HepG2 (cell line): ENCODE measurements at regions not wholly inside any gene's neighbourhood (a gene's known extent, or its start where the extent isn't known, plus 50 kb on each side); places are given as distances from the start of the nearest gene placed in this dataset.

Experiments
- ATAC-seq: fragments of 200-7000 bp; cut with Tn5 transposase; 3 replicates; pipeline ENCODE4 v1.9.1; 2020; ENCODE audit warnings: mild to moderate bottlenecking, moderate library complexity
- BruUV-seq: library from RNA; stranded (reverse); fragments of 400-500 nt; replicated peaks from 2 replicates; lab custom pipeline; 2021; lab: Mats Ljungman, UMichigan
- CTCF ChIA-PET: fragments of 300-600 bp; formaldehyde crosslinking; extraction: SDS; loops from one replicate; lab custom pipeline; 2021; ENCODE audit warnings: low total read pairs, inconsistent platforms, low intra/inter-chr PET ratio; lab: Yijun Ruan, JAX
- POLR2A ChIA-PET: fragments of 350-600 bp; sonication (Branson Sonifier 250); formaldehyde crosslinking; loops from one replicate; lab custom pipeline; 2020; ENCODE audit warnings: antibody characterized with exemption, inconsistent platforms; lab: Yijun Ruan, JAX
- DNase-seq: peaks from one replicate; pipeline ENCODE4 v3.0.0-alpha.2; 2015; ENCODE audit warnings: low spot score
- FAIRE-seq: peaks from 3 replicates; lab custom pipeline; 2011; peaks lifted over from hg19 to GRCh38; lab: Jason Lieb, UNC
- H2AFZ ChIP-seq: one replicate; pipeline ENCODE4 v1.6.1; 2011; ENCODE audit warnings: low read length, inconsistent platforms
- H3K27ac ChIP-seq: fragments of 300-600 bp; 3 replicates; pipeline ENCODE4 v1.8.0; 2011; ENCODE audit warnings: mixed run types, mild to moderate bottlenecking, mixed read lengths, low read length, inconsistent platforms; ENCODE audit not compliant: insufficient read depth; ENCODE audit errors: extremely low read length
- H3K27me3 ChIP-seq, 2 experiments: fragments of 200-600 bp in 1 of 2; 2 replicates in 1 of 2; 3 replicates in 1 of 2; pipeline versions ENCODE4 v1.6.0 to v1.8.0; 2011; ENCODE audit warnings: low read length in 2 of 2, mild to moderate bottlenecking in 2 of 2, moderate library complexity in 2 of 2, inconsistent platforms in 1 of 2; ENCODE audit not compliant: insufficient read depth in 2 of 2, control insufficient read depth in 1 of 2
- H3K36me3 ChIP-seq, 2 experiments: fragments of 200-600 bp in 1 of 2; replicated peaks in 1 of 2; 2 replicates in 1 of 2; 3 replicates in 1 of 2; pipeline versions ENCODE4 v1.5.1 to v1.8.0; 2011; ENCODE audit warnings: low read length in 2 of 2, inconsistent platforms in 1 of 2; ENCODE audit not compliant: insufficient read depth in 2 of 2, control insufficient read depth in 1 of 2
- H3K4me1 ChIP-seq: 2 replicates; pipeline ENCODE4 v1.5.1; 2012; ENCODE audit warnings: low read length, inconsistent platforms; ENCODE audit not compliant: insufficient read depth
- H3K4me2 ChIP-seq: 2 replicates; pipeline ENCODE4 v1.6.0; 2011; ENCODE audit warnings: low read depth, low read length, inconsistent platforms
- H3K4me3 ChIP-seq, 3 experiments: fragments of 200-600 bp in 1 of 3; sonication (generic), shearing (Covaris generic) in 1 of 3; replicated peaks in 1 of 3; 2 replicates each; pipeline ENCODE4 v1.5.1; 2011 to 2016; ENCODE audit warnings: low read length in 3 of 3, inconsistent platforms in 2 of 3, low read depth in 2 of 3, mild to moderate bottlenecking in 2 of 3, control low read depth in 1 of 3, mixed read lengths in 1 of 3; ENCODE audit not compliant: insufficient read depth in 1 of 3
- H3K79me2 ChIP-seq: one replicate; pipeline ENCODE4 v1.6.1; 2011; ENCODE audit warnings: low read length, inconsistent platforms; ENCODE audit not compliant: insufficient read depth
- H3K9ac ChIP-seq: 2 replicates; pipeline ENCODE4 v1.6.0; 2011; ENCODE audit warnings: mild to moderate bottlenecking, low read depth, low read length, inconsistent platforms; ENCODE audit not compliant: insufficient read depth
- H3K9me3 ChIP-seq: 2 replicates; pipeline ENCODE4 v1.5.1; 2012; ENCODE audit warnings: mild to moderate bottlenecking, low read length
- H4K20me1 ChIP-seq: 2 replicates; pipeline ENCODE4 v1.6.0; 2011; ENCODE audit warnings: inconsistent platforms, mild to moderate bottlenecking, low read length, moderate library complexity; ENCODE audit not compliant: insufficient read depth
- EED ChIP-seq: sonication (generic); formaldehyde crosslinking; IDR thresholded peaks from 2 replicates; pipeline ENCODE4 v1.5.0; 2020; ENCODE audit warnings: mild to moderate bottlenecking, missing genetic modification reagents
- ELF3 ChIP-seq: IDR thresholded peaks from 2 replicates; pipeline ENCODE4 v1.6.1; 2016; ENCODE audit warnings: missing genetic modification reagents, missing compliant biosample characterization
- MTA1 ChIP-seq: sonication (generic); formaldehyde crosslinking; IDR thresholded peaks from 2 replicates; pipeline ENCODE4 v1.4.0; 2020; ENCODE audit warnings: missing genetic modification reagents, mild to moderate bottlenecking, borderline replicate concordance
- NFYB ChIP-seq: sonication (generic); formaldehyde crosslinking; IDR thresholded peaks from 2 replicates; pipeline ENCODE4 v1.4.0; 2020; ENCODE audit warnings: missing genetic modification reagents
- PRMT3 ChIP-seq: sonication (generic); formaldehyde crosslinking; IDR thresholded peaks from 2 replicates; pipeline ENCODE4 v1.8.1; 2022; ENCODE audit warnings: low read depth, mild to moderate bottlenecking, moderate library complexity, missing genetic modification reagents, borderline replicate concordance
- REPIN1 ChIP-seq: sonication (generic); formaldehyde crosslinking; IDR thresholded peaks from 2 replicates; pipeline ENCODE4 v1.8.0; 2022; ENCODE audit warnings: missing genetic modification reagents, low read depth, mild to moderate bottlenecking, borderline replicate concordance
- RFXAP ChIP-seq: sonication (generic); formaldehyde crosslinking; IDR thresholded peaks from 2 replicates; pipeline ENCODE4 v1.4.0; 2020; ENCODE audit warnings: missing genetic modification reagents, borderline replicate concordance
- ZNF841 ChIP-seq: sonication (generic); formaldehyde crosslinking; IDR thresholded peaks from 2 replicates; pipeline ENCODE4 v1.8.1; 2023; ENCODE audit warnings: missing genetic modification reagents, borderline replicate concordance
- in situ Hi-C: cut with HindIII; loops from 2 replicates; pipeline ENCODE4 v1.10.0; 2017; ENCODE audit warnings: low pct_unique_long_range_greater_than_20kb; ENCODE audit not compliant: extremely low pct_ligation_motif_present
- intact Hi-C: fragments of 100-400 bp; cut with micrococcal nuclease; formaldehyde crosslinking; loops from one replicate; pipeline ENCODE4 v1.10.0; 2022; ENCODE audit not compliant: unreplicated experiment
- TF ChIP-seq, protein P1 (sequence below): sonication (generic); formaldehyde crosslinking; conservative IDR thresholded peaks from 2 replicates; pipeline ENCODE4 v1.4.0; 2020; ENCODE audit warnings: missing genetic modification reagents
- TF ChIP-seq, protein P2 (sequence below): fragments of 450-650 bp; IDR thresholded peaks from 2 replicates; pipeline ENCODE4 v1.6.1; 2016

DNA sequence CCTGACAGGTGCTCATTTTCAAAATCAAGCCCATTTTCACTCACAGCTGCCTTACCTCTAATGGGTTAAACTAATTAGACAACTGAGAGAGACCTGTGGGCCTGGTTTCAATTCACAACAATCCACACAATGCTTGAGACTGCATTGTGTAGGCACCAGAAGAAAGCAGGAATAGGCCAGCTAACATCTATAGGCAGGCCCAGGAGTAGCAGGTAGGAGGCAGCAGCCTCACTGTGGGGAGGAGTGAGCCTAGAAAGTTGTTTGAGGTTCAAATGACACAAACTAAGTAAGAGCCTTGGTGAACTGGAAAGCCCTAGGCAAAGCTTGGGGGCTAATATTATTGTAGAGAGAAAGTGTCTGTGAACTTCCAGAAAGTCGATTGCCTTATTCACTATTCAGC is 289.5 kb upstream of the CCDC196 start (continued):
- TF ChIP-seq, protein P1, sequence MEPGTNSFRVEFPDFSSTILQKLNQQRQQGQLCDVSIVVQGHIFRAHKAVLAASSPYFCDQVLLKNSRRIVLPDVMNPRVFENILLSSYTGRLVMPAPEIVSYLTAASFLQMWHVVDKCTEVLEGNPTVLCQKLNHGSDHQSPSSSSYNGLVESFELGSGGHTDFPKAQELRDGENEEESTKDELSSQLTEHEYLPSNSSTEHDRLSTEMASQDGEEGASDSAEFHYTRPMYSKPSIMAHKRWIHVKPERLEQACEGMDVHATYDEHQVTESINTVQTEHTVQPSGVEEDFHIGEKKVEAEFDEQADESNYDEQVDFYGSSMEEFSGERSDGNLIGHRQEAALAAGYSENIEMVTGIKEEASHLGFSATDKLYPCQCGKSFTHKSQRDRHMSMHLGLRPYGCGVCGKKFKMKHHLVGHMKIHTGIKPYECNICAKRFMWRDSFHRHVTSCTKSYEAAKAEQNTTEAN (CRISPR knock-in tag) = no peak
- no peak for TF ChIP-seq NFYB (CRISPR knock-in tag)
- no peak for TF ChIP-seq PRMT3
- TF ChIP-seq ELF3 = no peak
- TF ChIP-seq MTA1 = no peak

DNA sequence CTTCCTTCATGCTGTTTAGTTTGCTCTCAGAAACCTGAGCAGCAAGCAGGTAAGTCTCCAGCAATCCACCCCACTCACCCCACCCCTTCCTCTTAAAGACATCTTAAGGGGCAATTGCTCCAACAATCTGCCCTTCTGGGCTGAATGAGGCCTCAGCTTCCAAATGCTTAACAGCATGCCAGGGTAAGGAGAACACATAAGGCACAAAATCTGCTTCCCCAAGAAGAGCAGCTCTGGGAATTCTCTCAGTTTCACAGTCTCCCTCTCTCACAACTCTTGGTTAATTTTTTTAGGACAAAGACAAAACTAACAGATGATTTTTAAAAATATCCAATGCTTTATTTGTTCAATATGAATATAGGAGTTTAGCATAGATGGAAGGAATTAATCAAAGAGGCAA is 288.9 kb upstream of the CCDC196 start:
- TF ChIP-seq, protein P2, sequence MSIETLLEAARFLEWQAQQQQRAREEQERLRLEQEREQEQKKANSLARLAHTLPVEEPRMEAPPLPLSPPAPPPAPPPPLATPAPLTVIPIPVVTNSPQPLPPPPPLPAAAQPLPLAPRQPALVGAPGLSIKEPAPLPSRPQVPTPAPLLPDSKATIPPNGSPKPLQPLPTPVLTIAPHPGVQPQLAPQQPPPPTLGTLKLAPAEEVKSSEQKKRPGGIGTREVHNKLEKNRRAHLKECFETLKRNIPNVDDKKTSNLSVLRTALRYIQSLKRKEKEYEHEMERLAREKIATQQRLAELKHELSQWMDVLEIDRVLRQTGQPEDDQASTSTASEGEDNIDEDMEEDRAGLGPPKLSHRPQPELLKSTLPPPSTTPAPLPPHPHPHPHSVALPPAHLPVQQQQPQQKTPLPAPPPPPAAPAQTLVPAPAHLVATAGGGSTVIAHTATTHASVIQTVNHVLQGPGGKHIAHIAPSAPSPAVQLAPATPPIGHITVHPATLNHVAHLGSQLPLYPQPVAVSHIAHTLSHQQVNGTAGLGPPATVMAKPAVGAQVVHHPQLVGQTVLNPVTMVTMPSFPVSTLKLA = no peak
- TF ChIP-seq RFXAP (CRISPR knock-in tag) (no peak), REPIN1 (no peak), ZNF841 (CRISPR knock-in tag) (no peak), EED (no peak)
- Histone ChIP-seq H3K4me1 (no peaks in the 10 kb centered on the region), H3K36me3 (no peaks in the 10 kb centered on the region), H3K4me3 (no peak overlapping the region), H3K9me3 (no peaks in the 10 kb centered on the region), H2AFZ (no peak overlapping the region), H3K4me2 (no peak overlapping the region), H4K20me1 (no peaks in the 10 kb centered on the region), H3K9ac (no peak overlapping the region), H3K27ac (no peak overlapping the region), H3K27me3 (no peaks in the 10 kb centered on the region), H3K79me2 (no peaks in the 10 kb centered on the region)
- FAIRE-seq (no peak), ATAC-seq (no peak), DNase-seq (no peak)
- BruUV-seq = no TSS peak
- ChIA-PET POLR2A (no interaction called here), CTCF (no interaction called here)
- intact Hi-C loops (no loop called here), in situ Hi-C loops (no loop called here)
